Right cardiac atrium (tissue), 5 donors: ENCODE measurements at regions not wholly inside any gene's neighbourhood (a gene's known extent, or its start where the extent isn't known, plus 50 kb on each side); places are given as distances from the start of the nearest gene placed in this dataset.
A peak's percentile ranks its signal among the peaks of the same experiment; 100 is the strongest.

Experiments
- ATAC-seq, 2 donors: fragments of 200-7000 bp; cut with Tn5 transposase; one replicate each; pipeline versions ENCODE4 v1.8.0 to v1.9.1; 2020; ENCODE audit warnings: moderate library complexity in 2 of 2, mild to moderate bottlenecking in 1 of 2
- DNase-seq, 3 donors: peaks; one replicate each; pipeline ENCODE4 v3.0.0-alpha.2; 2020
- H3K27ac ChIP-seq: one replicate; pipeline ENCODE4 v1.5.1; 2013; ENCODE audit warnings: mild to moderate bottlenecking, low read length, control low read depth, moderate library complexity
- H3K27me3 ChIP-seq: one replicate; pipeline ENCODE4 v1.6.1; 2013; ENCODE audit not compliant: control insufficient read depth, insufficient read depth
- H3K4me1 ChIP-seq: one replicate; pipeline ENCODE4 v1.6.1; 2013; ENCODE audit warnings: low read length; ENCODE audit not compliant: control insufficient read depth, insufficient read depth
- H3K4me3 ChIP-seq: one replicate; pipeline ENCODE4 v1.5.1; 2013; ENCODE audit warnings: low read length, control low read depth
- H3K9me3 ChIP-seq: one replicate; pipeline ENCODE4 v1.6.1; 2013; ENCODE audit warnings: low read length; ENCODE audit not compliant: control insufficient read depth
- WGBS: extraction: QIAGEN DNeasy Blood & Tissue Kit; methylation state at CpG from one replicate; pipeline ENCODE4 v1.1.7; 2013; 5-methylcytosine and 5-hydroxymethylcytosine counted together
- intact Hi-C, 4 donors: fragments of 100-400 bp; cut with DNase I; formaldehyde crosslinking; loops; one replicate each; pipeline versions ENCODE4 v1.11.0 to v1.14.0; 2022 to 2023
- donor health status: healthy with polysubstance abuse.
- donor health status: DM: no; HTN: yes; CAD: no.
- donor health status: DM: no; HTN: no; CAD: no.
- donor health status: DM: no; HTN: yes; CAD: no; lungs with severe emphysema.
- donor health status: DM: yes; HTN: yes; CAD: no.

DNA sequence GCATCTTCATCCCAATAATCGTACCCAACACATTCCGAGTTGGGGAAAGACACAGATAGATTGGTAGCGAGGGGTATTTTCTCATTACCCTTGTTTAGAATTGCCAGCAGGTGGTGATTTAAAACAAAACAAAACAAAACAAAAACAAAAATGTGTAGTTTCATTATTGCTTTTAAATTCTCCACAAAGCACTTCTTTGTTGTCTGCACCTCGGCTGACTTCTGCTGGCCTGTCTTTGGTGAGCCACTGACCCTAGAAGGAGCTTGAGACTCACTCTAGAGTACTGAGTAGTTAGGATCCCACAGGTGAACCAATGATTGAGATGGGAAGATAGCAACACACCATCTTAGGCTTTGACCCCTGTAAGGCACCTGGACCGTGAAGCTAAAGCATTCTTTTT lies 105.4 kb upstream of the BET1 start:
- H3K27me3 ChIP-seq: no peaks in the 10 kb centered on the region
- intact Hi-C loops: no loop called here

DNA sequence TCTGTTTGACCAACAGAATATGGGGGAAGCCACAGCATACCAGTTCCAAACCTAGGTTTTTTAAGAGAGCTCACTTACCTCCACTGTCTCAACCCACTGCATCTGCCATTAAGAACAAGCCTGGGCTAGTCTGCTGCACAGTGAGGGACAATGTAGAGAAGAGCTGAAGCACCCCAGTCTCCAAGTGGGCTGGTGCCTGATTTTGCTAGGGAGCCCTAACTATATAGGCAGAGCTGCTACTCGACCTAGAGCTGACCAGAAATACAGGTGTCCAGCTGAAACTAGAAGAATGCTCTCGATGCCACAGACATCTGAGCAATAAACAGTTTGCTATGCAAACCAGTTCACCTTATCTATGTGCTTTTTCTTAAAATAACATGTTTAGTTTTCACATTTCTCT lies 106.9 kb upstream of the BET1 start:
- 83% methylated on average over 2 of the region's 2 CpGs for WGBS
- Histone ChIP-seq H3K27ac (no peak overlapping the region), H3K27me3 (no peaks in the 10 kb centered on the region), H3K4me3 (no peak overlapping the region), H3K9me3 (no peaks in the 10 kb centered on the region), H3K4me1 (no peaks in the 10 kb centered on the region)
- ATAC-seq: no peak
- DNase-seq: no peak
- intact Hi-C loops: no loop called here

More for the DNA sequence above, 105.4 kb upstream of the BET1 start:
- no peaks in the 10 kb centered on the region for H3K9me3 ChIP-seq
- 94% methylated on average over 5 of the region's 5 CpGs for WGBS
- no peak overlapping the region for H3K27ac ChIP-seq
- no peak overlapping the region for H3K4me3 ChIP-seq
- no peaks in the 10 kb centered on the region for H3K4me1 ChIP-seq
- ATAC-seq (no peak), DNase-seq (no peak)

DNA sequence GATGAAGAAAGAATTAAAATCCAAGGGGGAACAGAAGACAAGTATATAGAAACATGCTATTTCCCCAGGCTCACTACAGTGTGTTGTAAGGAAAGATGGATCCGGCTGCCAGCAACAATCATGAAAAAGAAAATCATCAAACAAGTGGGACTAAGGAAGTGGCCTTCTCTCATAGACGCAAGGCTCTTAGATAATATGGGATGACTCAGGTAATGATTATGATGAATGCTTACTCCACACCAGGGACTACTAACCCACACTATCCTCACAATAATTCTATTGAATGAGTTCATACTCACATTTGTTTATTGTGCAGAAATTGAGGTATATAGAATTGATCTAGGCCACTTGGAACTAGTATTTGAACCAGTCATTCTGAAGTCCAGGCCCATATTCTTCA lies 111.2 kb upstream of the BET1 start:
- intact Hi-C loops: no loop called here
- no peak for DNase-seq
- WGBS: 91% methylated on average over 2 of the region's 2 CpGs

DNA sequence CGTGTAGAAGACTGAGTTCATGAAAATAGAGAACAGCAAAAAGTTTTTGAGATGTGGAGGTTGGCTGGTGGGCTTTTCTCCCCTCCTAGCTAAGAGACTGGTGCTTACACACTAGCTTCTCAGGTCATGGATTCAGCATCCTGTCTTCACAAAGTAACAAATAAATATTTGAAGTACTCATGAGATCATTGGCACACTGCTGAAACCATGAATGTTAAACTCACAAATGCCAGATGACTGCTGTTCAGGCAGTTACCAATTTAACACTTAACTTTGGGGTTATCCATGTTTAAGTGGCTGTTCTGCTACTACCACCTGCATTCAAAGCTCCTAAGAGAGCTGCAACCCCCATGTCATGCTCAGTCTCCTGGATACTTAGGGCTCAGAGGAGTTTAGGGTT lies 119.0 kb upstream of the BET1 start:
- Histone ChIP-seq H3K27me3 (no peaks in the 10 kb centered on the region), H3K9me3 (no peaks in the 10 kb centered on the region), H3K4me3 (no peak overlapping the region), H3K4me1 (no peaks in the 10 kb centered on the region), H3K27ac (no peak overlapping the region)
- intact Hi-C loops: no loop called here
- 68% methylated on average over 1 of the region's 1 CpG for WGBS
- DNase-seq: no peak
- no peak for ATAC-seq

More for the DNA sequence above, 111.2 kb upstream of the BET1 start:
- Histone ChIP-seq H3K27me3 (no peaks in the 10 kb centered on the region), H3K4me1 (no peaks in the 10 kb centered on the region), H3K9me3 (no peaks in the 10 kb centered on the region), H3K27ac (no peak overlapping the region), H3K4me3 (no peak overlapping the region)
- no peak for ATAC-seq

DNA sequence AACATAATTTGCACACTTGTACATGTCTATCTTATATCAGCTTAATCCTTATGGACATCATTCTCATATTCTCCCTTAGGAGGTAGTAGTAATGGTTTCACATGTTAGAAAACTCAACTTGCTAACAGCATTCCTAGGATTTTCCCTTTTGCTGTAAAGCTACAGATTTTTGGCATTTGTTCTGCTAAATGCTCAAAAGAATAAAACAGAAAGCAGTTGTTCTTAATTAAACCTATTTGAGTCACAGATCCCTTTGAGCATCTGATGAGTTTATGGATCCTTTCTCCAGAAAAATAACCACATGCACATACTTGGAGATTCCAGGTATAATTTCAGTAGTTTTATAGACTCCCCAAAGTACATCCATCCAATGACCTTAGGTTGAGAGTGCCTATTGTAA lies 122.9 kb upstream of the BET1 start:
- no peaks in the 10 kb centered on the region for H3K27me3 ChIP-seq
- intact Hi-C loops: no loop called here

DNA sequence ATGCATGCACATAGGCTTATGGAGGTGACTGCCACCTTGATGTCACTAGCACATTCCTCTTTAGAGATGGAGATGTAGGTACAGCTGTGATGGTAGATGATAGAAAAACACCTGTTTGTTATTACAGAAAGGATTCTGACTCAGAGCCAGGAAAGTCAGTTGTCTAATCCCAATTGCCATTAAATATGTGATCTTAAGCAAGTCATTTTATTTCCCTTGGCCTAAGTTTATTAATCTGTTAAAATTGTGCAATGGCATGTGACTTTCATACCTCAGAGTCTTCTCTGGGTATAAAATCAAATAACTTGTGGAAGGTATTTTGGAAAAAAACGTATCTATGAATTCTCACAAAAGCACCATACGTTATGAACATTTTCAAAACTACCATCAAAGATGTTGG lies 123.9 kb upstream of the BET1 start:
- Histone ChIP-seq H3K4me1 (peaks cover 2% of the 10 kb centered on the region), H3K9me3 (no peaks in the 10 kb centered on the region), H3K4me3 (no peak overlapping the region), H3K27ac (no peak overlapping the region), H3K27me3 (no peaks in the 10 kb centered on the region)
- intact Hi-C loops: no loop called here
- no peak for DNase-seq
- no peak for ATAC-seq
- WGBS: 90% methylated on average over 2 of the region's 2 CpGs

More for the DNA sequence above, 122.9 kb upstream of the BET1 start:
- no peak overlapping the region for H3K4me3 ChIP-seq
- ATAC-seq: no peak
- no peak for DNase-seq
- H3K9me3 ChIP-seq: no peaks in the 10 kb centered on the region
- peaks cover 2% of the 10 kb centered on the region for H3K4me1 ChIP-seq
- no peak overlapping the region for H3K27ac ChIP-seq

DNA sequence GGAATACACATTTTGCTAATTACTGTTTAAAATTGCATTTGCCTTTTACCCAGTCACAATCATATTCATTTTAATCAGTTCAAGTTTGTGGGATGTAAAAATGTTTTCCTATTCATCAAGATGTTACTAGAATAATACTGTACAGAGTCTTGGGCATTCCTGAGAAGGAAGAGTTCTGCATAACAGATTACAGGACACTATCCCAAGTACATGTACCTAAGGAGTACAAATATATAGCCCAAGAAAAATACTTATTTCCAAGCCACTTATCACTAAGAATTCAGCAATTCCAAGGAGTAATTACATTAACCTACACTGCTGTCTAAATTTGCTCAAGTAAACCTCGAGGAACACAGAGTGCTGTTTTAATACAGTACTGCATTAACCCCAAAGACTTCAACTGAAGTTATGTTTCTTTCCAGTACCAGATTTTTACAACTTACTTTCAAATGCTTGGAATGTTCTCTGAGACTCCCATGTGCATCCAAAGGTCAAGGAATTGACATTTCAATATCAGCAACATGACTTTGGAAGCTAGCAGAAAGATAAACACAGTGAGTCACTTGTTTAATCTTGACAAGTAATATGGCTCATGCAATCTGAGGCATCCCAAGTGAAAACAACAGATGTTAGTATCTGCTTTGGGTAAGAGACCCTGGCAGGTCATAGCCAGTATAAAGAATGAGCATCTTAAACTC lies 125.4 kb upstream of the BET1 start:
- Histone ChIP-seq H3K4me3 (no peak overlapping the region), H3K27ac (no peak overlapping the region), H3K9me3 (no peaks in the 10 kb centered on the region), H3K4me1 (peaks cover 2% of the 10 kb centered on the region), H3K27me3 (no peaks in the 10 kb centered on the region)
- ATAC-seq (peak; percentile 46 to 54), DNase-seq (no peak)
- 42% methylated on average over 1 of the region's 1 CpG for WGBS
- intact Hi-C loops: no loop called here

DNA sequence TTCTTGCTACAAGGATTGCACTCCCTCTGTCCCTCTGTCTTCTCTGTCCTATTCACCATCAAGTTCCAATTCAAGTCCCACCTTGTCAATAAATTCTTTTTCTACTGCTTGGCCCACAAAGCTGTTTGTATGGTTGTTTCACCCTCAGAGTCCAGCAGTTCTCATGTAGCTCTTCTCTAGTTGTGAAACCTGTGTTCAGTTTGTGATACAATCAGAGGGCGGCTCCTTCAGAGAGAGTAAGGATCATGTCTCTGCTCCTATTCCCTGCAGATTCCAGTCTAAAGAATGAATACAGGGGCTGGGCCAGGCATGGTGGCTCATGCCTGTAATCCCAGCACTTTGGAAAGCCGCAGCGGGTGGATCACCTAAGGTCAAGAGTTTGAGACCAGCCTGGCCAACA lies 126.6 kb upstream of the BET1 start:
- Histone ChIP-seq H3K4me3 (no peak overlapping the region), H3K9me3 (no peaks in the 10 kb centered on the region), H3K27me3 (no peaks in the 10 kb centered on the region), H3K4me1 (peaks cover 2% of the 10 kb centered on the region), H3K27ac (no peak overlapping the region)
- WGBS: 97% methylated on average over 3 of the region's 3 CpGs
- ATAC-seq: no peak
- no peak for DNase-seq
- intact Hi-C loops: no loop called here

DNA sequence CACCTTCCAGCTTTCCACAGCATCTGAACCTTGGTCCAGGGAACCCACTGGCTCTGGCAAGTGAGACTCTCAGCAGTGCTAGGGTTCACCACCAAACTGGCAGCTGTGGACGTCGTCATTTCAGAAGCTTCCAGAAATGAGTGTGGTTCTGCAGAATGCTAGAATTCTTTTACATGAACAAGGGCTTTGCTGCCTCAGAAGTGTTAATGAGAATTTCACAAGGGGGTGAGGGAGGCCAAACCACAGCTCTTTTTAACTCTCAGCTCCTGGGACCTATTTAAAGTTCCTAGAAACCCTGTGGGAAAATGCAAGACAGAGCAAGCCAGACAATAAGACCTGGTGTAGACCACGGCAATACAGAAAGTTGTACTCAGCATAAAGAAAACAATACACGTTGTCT lies 129.3 kb upstream of the BET1 start:
- Histone ChIP-seq H3K9me3 (no peaks in the 10 kb centered on the region), H3K4me1 (peaks cover 2% of the 10 kb centered on the region), H3K4me3 (no peak overlapping the region), H3K27me3 (no peaks in the 10 kb centered on the region), H3K27ac (no peak overlapping the region)
- DNase-seq: no peak
- no peak for ATAC-seq
- WGBS: 64% methylated on average over 4 of the region's 4 CpGs
- intact Hi-C loops: no loop called here

DNA sequence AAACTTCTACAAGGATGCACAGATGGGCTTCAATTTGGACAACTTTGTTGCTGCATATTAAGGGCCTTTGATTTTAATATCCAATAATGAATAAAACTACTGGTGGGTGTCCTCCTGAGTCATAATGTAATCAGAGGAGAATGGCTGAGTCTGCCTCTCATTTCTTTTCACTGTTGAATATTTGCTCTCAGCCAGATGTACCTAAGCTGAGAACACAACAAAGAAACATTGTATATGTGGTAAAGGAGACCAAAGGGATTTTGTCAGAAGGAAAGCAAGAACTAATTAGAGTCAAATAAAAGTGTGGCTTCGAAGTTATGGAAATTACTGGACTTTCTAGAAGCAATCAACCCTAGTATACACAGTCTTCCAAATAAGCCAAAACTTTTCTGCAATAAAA lies 131.0 kb upstream of the BET1 start:
- 88% methylated on average over 1 of the region's 1 CpG for WGBS
- intact Hi-C loops: no loop called here
- DNase-seq (no peak), ATAC-seq (no peak)
- Histone ChIP-seq H3K4me3 (no peak overlapping the region), H3K4me1 (peaks cover 2% of the 10 kb centered on the region), H3K27ac (no peak overlapping the region), H3K27me3 (no peaks in the 10 kb centered on the region), H3K9me3 (no peaks in the 10 kb centered on the region)

DNA sequence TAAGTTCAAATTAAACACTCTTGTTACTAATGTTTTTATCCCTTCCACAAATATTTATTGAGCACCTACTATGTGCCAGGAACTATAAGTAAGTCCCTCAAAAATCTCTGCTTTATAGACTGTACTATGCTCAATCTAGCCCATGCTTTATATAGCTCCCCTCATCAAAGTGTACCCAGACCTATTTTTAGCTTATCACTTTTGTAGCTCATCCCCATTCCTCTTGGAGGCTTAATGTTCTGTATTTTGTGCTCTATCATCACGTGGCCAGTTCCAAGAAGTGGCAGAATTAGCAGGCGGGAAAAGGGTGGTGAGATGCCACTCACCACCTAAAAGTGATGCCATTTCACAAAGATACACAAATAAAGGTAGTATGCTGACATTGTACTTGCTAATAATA lies 138.1 kb upstream of the BET1 start:
- H3K9me3 ChIP-seq: no peaks in the 10 kb centered on the region
- DNase-seq (peak in 2 of 3 donors; percentile 10 to 15), ATAC-seq (peak; percentile 94)
- no peak overlapping the region for H3K4me3 ChIP-seq
- H3K27me3 ChIP-seq: no peaks in the 10 kb centered on the region
- no peak overlapping the region for H3K27ac ChIP-seq
- 53% methylated on average over 2 of the region's 2 CpGs for WGBS
- H3K4me1 ChIP-seq: no peaks in the 10 kb centered on the region
- intact Hi-C loops: no loop called here

DNA sequence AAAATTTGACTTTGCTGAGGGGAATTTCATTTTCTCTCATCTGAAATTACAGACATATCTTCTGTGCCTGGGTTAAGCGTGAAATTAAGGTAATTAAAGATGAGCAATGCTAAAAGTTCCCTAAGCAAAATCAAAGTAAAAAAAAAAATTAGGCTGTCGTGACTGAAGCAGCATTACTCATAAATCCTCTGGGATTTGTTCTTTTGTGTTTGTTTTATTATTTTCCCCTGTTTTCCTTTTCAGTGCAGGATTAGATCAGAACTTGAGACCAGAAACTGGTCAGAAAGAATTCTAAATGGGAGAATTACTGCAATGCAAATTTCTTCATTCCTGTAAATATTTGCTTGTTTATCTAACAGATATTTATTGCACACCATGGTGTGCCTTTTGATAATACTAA lies 141.4 kb upstream of the BET1 start:
- 60% methylated on average over 2 of the region's 2 CpGs for WGBS
- Histone ChIP-seq H3K27me3 (no peaks in the 10 kb centered on the region), H3K9me3 (no peaks in the 10 kb centered on the region), H3K27ac (no peak overlapping the region), H3K4me3 (no peak overlapping the region), H3K4me1 (no peaks in the 10 kb centered on the region)
- intact Hi-C loops: no loop called here
- ATAC-seq (no peak), DNase-seq (no peak)
